ENCODE measurements at regions not wholly inside any gene's neighbourhood (a gene's known extent, or its start where the extent isn't known, plus 50 kb on each side); places are given as distances from the start of the nearest gene placed in this dataset.

DNA sequence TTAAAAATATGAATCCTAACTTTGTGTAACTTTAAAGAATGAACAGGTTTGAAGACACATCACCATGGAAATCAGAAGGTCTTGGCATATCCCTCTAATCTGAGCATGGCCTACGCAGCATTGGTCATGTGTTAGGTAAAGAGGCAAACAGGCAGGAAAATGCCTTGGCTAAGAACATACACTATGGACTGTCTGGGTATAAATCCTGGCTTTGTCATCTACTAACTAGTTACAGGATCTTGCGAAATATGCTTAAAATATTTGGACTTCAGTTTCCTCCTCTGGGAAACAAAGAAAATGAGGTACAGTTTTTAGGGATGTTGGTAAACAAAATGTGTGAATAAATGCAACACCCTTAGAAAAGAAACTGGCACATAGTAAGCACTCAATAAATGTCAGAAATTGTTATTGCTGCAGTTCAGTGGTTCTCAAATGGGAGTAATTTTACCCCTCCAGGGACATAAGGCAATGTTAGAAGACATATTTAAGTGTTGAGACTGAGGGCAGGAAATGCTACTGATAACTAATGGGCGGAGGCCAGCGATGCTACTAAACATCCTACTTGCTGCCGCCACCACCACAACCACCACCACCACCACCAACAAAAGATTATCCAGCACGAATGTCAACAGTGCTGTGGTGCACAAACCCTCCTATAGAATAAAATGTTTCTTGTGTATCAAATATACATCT is 770.8 kb upstream of the SOX9 start:
- no peak for DNase-seq (ENCODE audit: low read depth, low spot score)
- TF ChIP-seq, protein P1, sequence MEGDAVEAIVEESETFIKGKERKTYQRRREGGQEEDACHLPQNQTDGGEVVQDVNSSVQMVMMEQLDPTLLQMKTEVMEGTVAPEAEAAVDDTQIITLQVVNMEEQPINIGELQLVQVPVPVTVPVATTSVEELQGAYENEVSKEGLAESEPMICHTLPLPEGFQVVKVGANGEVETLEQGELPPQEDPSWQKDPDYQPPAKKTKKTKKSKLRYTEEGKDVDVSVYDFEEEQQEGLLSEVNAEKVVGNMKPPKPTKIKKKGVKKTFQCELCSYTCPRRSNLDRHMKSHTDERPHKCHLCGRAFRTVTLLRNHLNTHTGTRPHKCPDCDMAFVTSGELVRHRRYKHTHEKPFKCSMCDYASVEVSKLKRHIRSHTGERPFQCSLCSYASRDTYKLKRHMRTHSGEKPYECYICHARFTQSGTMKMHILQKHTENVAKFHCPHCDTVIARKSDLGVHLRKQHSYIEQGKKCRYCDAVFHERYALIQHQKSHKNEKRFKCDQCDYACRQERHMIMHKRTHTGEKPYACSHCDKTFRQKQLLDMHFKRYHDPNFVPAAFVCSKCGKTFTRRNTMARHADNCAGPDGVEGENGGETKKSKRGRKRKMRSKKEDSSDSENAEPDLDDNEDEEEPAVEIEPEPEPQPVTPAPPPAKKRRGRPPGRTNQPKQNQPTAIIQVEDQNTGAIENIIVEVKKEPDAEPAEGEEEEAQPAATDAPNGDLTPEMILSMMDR (IDR thresholded peaks at IDR 0.05; ENCODE audit: low read depth, low read length) = no peak
- no peaks in the 10 kb centered on the region for H3K9me3 ChIP-seq (ENCODE audit: control insufficient read depth, insufficient read depth, low read length)
- no peak overlapping the region for H3K4me3 ChIP-seq (ENCODE audit: low read depth, low read length)
- ChIA-PET POLR2A (no interaction called here), CTCF (no interaction called here)
- no peaks in the 10 kb centered on the region for H3K27me3 ChIP-seq (ENCODE audit: control insufficient read depth, insufficient read depth, low read length)
- no peak overlapping the region for H3K27ac ChIP-seq (ENCODE audit: low read depth, low read length)

DNA sequence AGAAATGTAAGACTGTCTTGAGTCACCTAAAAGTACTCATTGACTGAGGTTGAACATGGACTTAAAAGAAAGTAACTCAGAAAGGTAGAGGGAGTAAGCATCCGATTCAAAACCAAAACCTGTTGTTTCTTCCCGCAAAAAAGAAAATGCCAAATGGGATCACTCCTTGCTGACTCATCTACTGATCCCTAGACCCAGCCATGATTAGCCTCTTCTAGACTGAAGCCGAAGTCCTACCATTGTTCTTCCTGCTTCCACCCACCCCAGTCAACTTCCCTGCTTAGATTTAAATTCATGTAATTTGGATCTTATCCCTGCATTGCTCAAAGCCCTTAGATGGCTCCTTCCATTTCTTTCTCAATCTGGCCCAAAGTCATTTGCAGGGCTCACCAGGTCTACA is 760.5 kb upstream of the SOX9 start:
- POLR2A ChIA-PET = no interaction called here

DNA sequence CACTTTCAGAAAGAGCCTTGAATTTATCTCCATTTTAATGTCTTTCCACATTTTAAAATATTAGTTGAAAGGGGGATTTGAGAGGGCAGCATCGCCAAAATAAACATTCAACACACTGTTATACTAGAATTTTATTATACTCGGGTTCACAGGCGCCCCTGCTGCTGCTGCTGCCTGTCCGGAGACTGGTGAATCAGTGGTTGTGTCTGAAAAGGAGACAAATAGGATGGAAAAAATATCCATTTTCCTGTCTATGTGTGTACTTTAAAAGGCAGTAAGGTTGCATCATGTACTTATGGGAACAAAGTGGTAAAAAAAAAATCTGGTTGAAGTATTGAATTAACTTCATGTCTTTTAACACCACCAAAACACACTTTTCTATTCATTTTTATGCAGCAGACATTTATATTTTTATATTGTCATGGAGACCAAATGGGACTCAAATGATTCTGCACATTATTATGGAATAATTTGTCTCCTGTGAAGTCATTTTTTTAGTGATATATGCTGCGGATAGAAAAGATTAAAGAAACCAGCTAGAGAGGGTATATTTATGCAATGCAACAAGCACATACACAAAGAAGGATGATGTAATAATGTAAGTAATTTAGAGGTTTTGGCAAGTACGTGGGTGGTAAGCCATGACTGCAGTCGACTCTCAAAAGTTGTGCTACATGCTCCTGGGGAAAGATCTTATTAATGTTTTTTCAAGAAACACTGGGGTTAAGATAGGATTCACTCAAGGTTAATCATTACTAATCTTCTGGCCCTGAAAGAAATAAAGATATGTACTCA is 759.0 kb upstream of the SOX9 start:
- H3K27ac ChIP-seq (ENCODE audit: low read depth, low read length) = peak overlapping the region; percentile 67
- POLR2A ChIA-PET = no interaction called here
- H3K9me3 ChIP-seq (ENCODE audit: control insufficient read depth, insufficient read depth, low read length) = peaks cover 5% of the 10 kb centered on the region; the same call in 1 of the 2 replicates
- TF ChIP-seq, protein P1 (IDR thresholded peaks at IDR 0.05; ENCODE audit: low read depth, low read length) = no peak
- H3K27me3 ChIP-seq (ENCODE audit: control insufficient read depth, insufficient read depth, low read length) = no peaks in the 10 kb centered on the region
- H3K4me3 ChIP-seq (ENCODE audit: low read depth, low read length) = no peak overlapping the region
- DNase-seq (ENCODE audit: low read depth, low spot score) = peak; percentile 33
- CTCF ChIA-PET = no interaction called here

More for the DNA sequence above, 760.5 kb upstream of the SOX9 start:
- CTCF ChIA-PET = no interaction called here
- H3K27ac ChIP-seq (ENCODE audit: low read depth, low read length) = no peak overlapping the region
- H3K4me3 ChIP-seq (ENCODE audit: low read depth, low read length) = no peak overlapping the region
- H3K27me3 ChIP-seq (ENCODE audit: control insufficient read depth, insufficient read depth, low read length) = no peaks in the 10 kb centered on the region
- H3K9me3 ChIP-seq (ENCODE audit: control insufficient read depth, insufficient read depth, low read length) = peaks cover 5% of the 10 kb centered on the region; the same call in 1 of the 2 replicates
- no peak for DNase-seq (ENCODE audit: low read depth, low spot score)
- TF ChIP-seq, protein P1 (IDR thresholded peaks at IDR 0.05; ENCODE audit: low read depth, low read length) = no peak

DNA sequence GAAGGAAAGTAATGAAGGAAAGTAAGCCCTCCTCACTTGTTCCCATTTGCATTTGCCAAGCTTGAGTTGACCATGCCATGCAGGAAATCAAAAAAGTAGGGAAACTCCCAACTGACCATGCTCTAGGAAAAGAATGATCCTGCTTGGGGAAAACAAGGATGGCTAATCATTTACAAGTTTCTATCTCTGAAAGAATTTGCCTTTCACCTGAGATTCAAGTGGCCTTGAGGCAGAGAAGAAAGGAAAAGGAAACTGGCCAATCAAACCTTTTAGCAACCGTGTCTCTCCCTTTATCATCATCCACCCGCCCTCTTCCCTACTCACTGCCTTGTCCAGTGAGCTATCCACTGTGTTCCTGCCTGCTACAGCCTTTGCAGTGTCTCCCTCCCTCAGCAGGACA is 757.2 kb upstream of the SOX9 start:
- H3K27ac ChIP-seq (ENCODE audit: low read depth, low read length) = no peak overlapping the region
- TF ChIP-seq, protein P1 (IDR thresholded peaks at IDR 0.05; ENCODE audit: low read depth, low read length) = no peak
- POLR2A ChIA-PET = no interaction called here
- H3K4me3 ChIP-seq (ENCODE audit: low read depth, low read length) = no peak overlapping the region
- no peaks in the 10 kb centered on the region for H3K9me3 ChIP-seq (ENCODE audit: control insufficient read depth, insufficient read depth, low read length)
- DNase-seq (ENCODE audit: low read depth, low spot score) = no peak
- CTCF ChIA-PET = no interaction called here
- no peaks in the 10 kb centered on the region for H3K27me3 ChIP-seq (ENCODE audit: control insufficient read depth, insufficient read depth, low read length)

DNA sequence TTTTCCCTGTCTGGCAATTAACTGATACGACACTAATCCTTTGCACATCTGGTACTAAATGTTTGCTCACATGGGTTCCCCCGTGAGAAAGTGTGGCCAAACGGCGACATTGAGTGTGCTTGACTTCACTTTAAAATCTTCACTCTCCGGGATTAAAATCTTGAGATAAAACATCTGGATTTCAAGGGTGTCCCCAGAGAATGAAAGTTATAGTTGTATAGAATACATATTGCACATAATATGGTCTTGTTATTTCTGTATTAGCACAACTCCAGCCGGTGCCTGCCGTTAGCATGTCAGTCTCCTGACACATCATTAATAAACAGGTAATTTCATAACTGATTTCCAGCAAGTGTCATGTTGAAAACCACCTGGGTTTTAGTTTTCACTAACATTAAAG is 749.0 kb upstream of the SOX9 start:
- Histone ChIP-seq H3K27ac (ENCODE audit: low read depth, low read length) (no peak overlapping the region), H3K27me3 (ENCODE audit: control insufficient read depth, insufficient read depth, low read length) (no peaks in the 10 kb centered on the region), H3K9me3 (ENCODE audit: control insufficient read depth, insufficient read depth, low read length) (no peaks in the 10 kb centered on the region), H3K4me3 (ENCODE audit: low read depth, low read length) (no peak overlapping the region)
- no peak for DNase-seq (ENCODE audit: low read depth, low spot score)
- ChIA-PET CTCF (interaction anchor here (0.7 kb wide), 1 partner anchor 920 kb away, joined by 3 read pairs; no protein-coding TSS in a partner anchor), POLR2A (no interaction called here)
- TF ChIP-seq, protein P1 (IDR thresholded peaks at IDR 0.05; ENCODE audit: low read depth, low read length) = no peak

Measured in AG04450 (cell line).